ENCODE measurements at regions not wholly inside any gene's neighbourhood (a gene's known extent, or its start where the extent isn't known, plus 50 kb on each side); places are given as distances from the start of the nearest gene placed in this dataset.

- ATAC-seq, result no peak
- Histone ChIP-seq H3K9ac (ENCODE audit: insufficient read depth, low read depth, low read length) (no peak overlapping the region), H2AFZ (ENCODE audit: low read length) (no peak overlapping the region), H3K4me3 (replicated peaks in 1 of 3; ENCODE audit: insufficient read depth in 1 of 3, low read depth in 2 of 3, low read length in 3 of 3) (no peak overlapping the region), H3K4me1 (ENCODE audit: insufficient read depth, low read length) (peaks cover 98% of the 10 kb centered on the region), H3K9me3 (ENCODE audit: low read length) (no peaks in the 10 kb centered on the region), H3K4me2 (ENCODE audit: low read depth, low read length) (no peak overlapping the region), H3K27ac (ENCODE audit: extremely low read length, insufficient read depth, low read length) (peak overlapping the region; percentile 77), H4K20me1 (ENCODE audit: insufficient read depth, low read length) (no peaks in the 10 kb centered on the region), H3K27me3 (ENCODE audit: control insufficient read depth in 1 of 2, insufficient read depth in 2 of 2, low read length in 2 of 2) (no peaks in the 10 kb centered on the region), H3K79me2 (ENCODE audit: insufficient read depth, low read length) (no peaks in the 10 kb centered on the region), H3K36me3 (replicated peaks in 1 of 2; ENCODE audit: control insufficient read depth in 1 of 2, insufficient read depth in 2 of 2, low read length in 2 of 2) (no peaks in the 10 kb centered on the region)
- CTCF ChIA-PET (ENCODE audit: low intra/inter-chr PET ratio, low total read pairs), result no interaction called here
- no TSS peak for BruUV-seq (replicated peaks)
- intact Hi-C loops (cut with micrococcal nuclease; ENCODE audit: unreplicated experiment), result no loop called here
- DNase-seq (ENCODE audit: low spot score), result no peak
- POLR2A ChIA-PET, result interaction anchor here (1.8 to 18.0 kb wide), 9 partner anchors 8 to 182 kb away, joined by 3 to 763 read pairs (median 60); partner anchors contain the start of gene RRBP1
- in situ Hi-C loops (cut with HindIII; ENCODE audit: extremely low pct_ligation_motif_present, low pct_unique_long_range_greater_than_20kb), result no loop called here
- 94% methylated on average over 1 of the region's 1 CpG for WGBS (ENCODE audit: low lambda C conversion rate)
- no peak for FAIRE-seq
- TF ChIP-seq ZNF644 (CRISPR knock-in tag; IDR thresholded peaks at IDR 0.05; ENCODE audit: low read depth), result 0 out of 2 replicates have a peak, but pooled peaks have one; percentile 2
- TF ChIP-seq ZNF24 (IDR thresholded peaks at IDR 0.05), result 0 out of 2 replicates have a peak, but pooled peaks have one; percentile 55
- 0 out of 2 replicates have a peak, but pooled peaks have one; percentile 61 for TF ChIP-seq ZNF44 (CRISPR knock-in tag; IDR thresholded peaks at IDR 0.05)
- peak; percentile 77 for TF ChIP-seq ZNF547 (CRISPR knock-in tag; IDR thresholded peaks at IDR 0.05)
- no peak for TF ChIP-seq ARNT (IDR thresholded peaks at IDR 0.05)
- no peak for TF ChIP-seq ONECUT2 (CRISPR knock-in tag; IDR thresholded peaks at IDR 0.05)
- TF ChIP-seq ZNF883 (CRISPR knock-in tag; IDR thresholded peaks at IDR 0.05; ENCODE audit: not compliant biosample characterization), result peak; percentile 15
- no peak for TF ChIP-seq ZNF121 (CRISPR knock-in tag; IDR thresholded peaks at IDR 0.05)
- peak; percentile 30; the same call in 1 of the 2 replicates for TF ChIP-seq JUNB (CRISPR knock-in tag; IDR thresholded peaks at IDR 0.05; ENCODE audit: borderline replicate concordance)
- peak; percentile 57; the same call in 1 of the 2 replicates for TF ChIP-seq ZNF251 (CRISPR knock-in tag; IDR thresholded peaks at IDR 0.05)
- TF ChIP-seq HOXA9 (CRISPR knock-in tag; IDR thresholded peaks at IDR 0.05; ENCODE audit: borderline replicate concordance), result 0 out of 2 replicates have a peak, but pooled peaks have one; percentile 21
- 0 out of 2 replicates have a peak, but pooled peaks have one; percentile 49 for TF ChIP-seq PRMT3 (CRISPR knock-in tag; IDR thresholded peaks at IDR 0.05; ENCODE audit: borderline replicate concordance, low read depth)
- no peak for TF ChIP-seq ZFP82 (CRISPR knock-in tag; IDR thresholded peaks at IDR 0.05; ENCODE audit: borderline replicate concordance)
- no peak for TF ChIP-seq ZNF317 (CRISPR knock-in tag; IDR thresholded peaks at IDR 0.05)
- TF ChIP-seq ZMAT3 (CRISPR knock-in tag; conservative IDR thresholded peaks at IDR 0.05), result no peak
- TF ChIP-seq KAT8 (CRISPR knock-in tag; IDR thresholded peaks at IDR 0.05), result 0 out of 2 replicates have a peak, but pooled peaks have one; percentile 9
- no peak for TF ChIP-seq SIX4 (CRISPR knock-in tag; IDR thresholded peaks at IDR 0.05)
- 0 out of 2 replicates have a peak, but pooled peaks have one; percentile 63 for TF ChIP-seq CCDC6 (CRISPR knock-in tag; IDR thresholded peaks at IDR 0.05)
- 0 out of 2 replicates have a peak, but pooled peaks have one; percentile 39 for TF ChIP-seq PAXIP1 (CRISPR knock-in tag; conservative IDR thresholded peaks at IDR 0.05)
- no peak for TF ChIP-seq NPAS2 (CRISPR knock-in tag; IDR thresholded peaks at IDR 0.05; ENCODE audit: borderline replicate concordance)
- TF ChIP-seq STAT5B (CRISPR knock-in tag; IDR thresholded peaks at IDR 0.05), result no peak
- no peak for TF ChIP-seq DNMT1 (CRISPR knock-in tag; IDR thresholded peaks at IDR 0.05)
- TF ChIP-seq, protein P1, sequence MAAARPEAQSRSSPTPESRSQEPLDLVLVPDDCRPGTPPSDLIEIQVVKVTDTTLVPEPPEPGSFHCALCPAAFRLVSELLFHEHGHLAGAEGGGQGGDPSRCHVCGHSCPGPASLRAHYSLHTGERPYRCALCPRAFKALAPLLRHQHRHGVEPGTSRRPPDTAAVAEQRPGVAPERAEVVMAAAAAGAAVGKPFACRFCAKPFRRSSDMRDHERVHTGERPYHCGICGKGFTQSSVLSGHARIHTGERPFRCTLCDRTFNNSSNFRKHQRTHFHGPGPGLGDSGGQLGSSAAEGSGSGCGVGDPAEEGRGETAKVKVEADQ (CRISPR knock-in tag; IDR thresholded peaks at IDR 0.05; ENCODE audit: borderline replicate concordance), result peak; percentile 40
Measured at GRCh38 chr20:17862171-17862570, 106.4 kb downstream of the SNX5 start.

Data from HepG2 (cell line).